Kidney (tissue), 13 donors: ENCODE measurements at regions not wholly inside any gene's neighbourhood (a gene's known extent, or its start where the extent isn't known, plus 50 kb on each side); places are given as distances from the start of the nearest gene placed in this dataset.

Experiments
- DNase-seq, 5 donors: peaks; one replicate each; pipeline ENCODE4 v3.0.0-alpha.2; 2013 to 2020
- FAIRE-seq: peaks from 2 replicates; lab custom pipeline; 2012; peaks lifted over from hg19 to GRCh38; lab: Jason Lieb, UNC
- H3K27ac ChIP-seq, 2 donors: one replicate each; pipeline ENCODE4 v1.7.0; 2013; ENCODE audit warnings: low read depth in 2 of 2, low read length in 2 of 2, inconsistent platforms in 1 of 2
- H3K27me3 ChIP-seq: one replicate; pipeline ENCODE4 v1.7.1; 2013; ENCODE audit warnings: low read length, inconsistent platforms; ENCODE audit not compliant: control insufficient read depth, insufficient read depth
- H3K36me3 ChIP-seq, 3 donors: one replicate each; pipeline versions ENCODE4 v1.7.0 to v1.7.1; 2013; ENCODE audit warnings: low read length in 3 of 3, control low read depth in 1 of 3, inconsistent platforms in 1 of 3; ENCODE audit not compliant: insufficient read depth in 3 of 3, control insufficient read depth in 2 of 3
- H3K4me1 ChIP-seq, 3 donors: one replicate each; pipeline versions ENCODE4 v1.7.0 to v1.7.1; 2013; ENCODE audit warnings: low read length in 3 of 3, inconsistent platforms in 1 of 3, low read depth in 1 of 3; ENCODE audit not compliant: control insufficient read depth in 2 of 3, insufficient read depth in 2 of 3
- H3K4me3 ChIP-seq, 3 donors: one replicate each; pipeline versions ENCODE4 v1.7.0 to v1.8.1; 2013; ENCODE audit warnings: low read length in 3 of 3, control low read depth in 1 of 3, inconsistent platforms in 1 of 3
- H3K9ac ChIP-seq, 3 donors: one replicate each; pipeline versions ENCODE4 v1.7.0 to v1.7.1; 2013; ENCODE audit warnings: low read length in 3 of 3, control low read depth in 1 of 3, inconsistent platforms in 1 of 3
- H3K9me3 ChIP-seq, 3 donors: one replicate each; pipeline versions ENCODE4 v1.7.0 to v1.7.1; 2013; ENCODE audit warnings: low read length in 3 of 3, control low read depth in 1 of 3, inconsistent platforms in 1 of 3; ENCODE audit not compliant: control insufficient read depth in 2 of 3, insufficient read depth in 1 of 3
- intact Hi-C: fragments of 100-400 bp; cut with DNase I; formaldehyde crosslinking; loops from one replicate; pipeline ENCODE4 v1.11.1; 2022
- TF ChIP-seq, protein P1 (sequence below): IDR thresholded peaks from 3 replicates; pipeline ENCODE4 v1.5.1; 2012; ENCODE audit warnings: mild to moderate bottlenecking, moderate library complexity, borderline replicate concordance; ENCODE audit not compliant: insufficient read depth; ENCODE audit errors: extremely low read depth
- donor health status: control.
- donor health status: control.
- donor health status: control.
- donor health status: control.
- donor health status: control.
- donor health status: DM: yes; HTN: yes; CAD: no.
- donor health status: Normal renal cell carcinoma (clear cell type).

DNA sequence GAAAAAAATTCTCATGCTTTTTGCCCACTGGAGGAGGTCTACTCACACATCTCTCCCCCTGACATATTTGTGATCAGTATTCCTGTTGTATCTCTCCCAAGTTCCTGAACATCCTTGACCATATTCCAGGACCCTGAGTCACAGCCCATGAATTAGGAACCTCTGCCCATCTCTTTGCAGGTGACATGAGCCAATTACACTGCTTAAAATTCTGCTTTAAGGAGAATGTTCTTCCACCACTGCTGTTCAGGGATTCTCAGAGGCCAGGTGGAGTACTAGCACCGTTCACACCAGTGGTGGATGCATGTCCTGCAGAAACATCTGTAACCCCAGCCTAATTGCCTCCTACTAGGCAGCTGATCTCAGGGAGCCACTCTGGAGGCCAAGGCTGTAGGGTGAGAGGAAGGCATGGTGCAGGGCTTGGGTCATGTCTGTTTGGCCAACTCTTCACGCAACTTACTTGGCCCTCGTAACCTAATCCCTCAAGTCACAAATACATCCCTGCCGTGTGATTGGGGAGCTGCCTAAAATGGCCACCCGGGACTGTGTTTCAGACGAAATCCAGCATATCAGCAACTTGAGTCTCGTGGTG, 104.8 kb downstream of the GGTLC2 start:
- H3K36me3 ChIP-seq = no peaks in the 10 kb centered on the region
- no peak for FAIRE-seq
- H3K27me3 ChIP-seq = no peaks in the 10 kb centered on the region
- intact Hi-C loops = no loop called here
- no peaks in the 10 kb centered on the region for H3K9me3 ChIP-seq
- DNase-seq = no peak
- H3K9ac ChIP-seq = no peak overlapping the region
- TF ChIP-seq, protein P1, sequence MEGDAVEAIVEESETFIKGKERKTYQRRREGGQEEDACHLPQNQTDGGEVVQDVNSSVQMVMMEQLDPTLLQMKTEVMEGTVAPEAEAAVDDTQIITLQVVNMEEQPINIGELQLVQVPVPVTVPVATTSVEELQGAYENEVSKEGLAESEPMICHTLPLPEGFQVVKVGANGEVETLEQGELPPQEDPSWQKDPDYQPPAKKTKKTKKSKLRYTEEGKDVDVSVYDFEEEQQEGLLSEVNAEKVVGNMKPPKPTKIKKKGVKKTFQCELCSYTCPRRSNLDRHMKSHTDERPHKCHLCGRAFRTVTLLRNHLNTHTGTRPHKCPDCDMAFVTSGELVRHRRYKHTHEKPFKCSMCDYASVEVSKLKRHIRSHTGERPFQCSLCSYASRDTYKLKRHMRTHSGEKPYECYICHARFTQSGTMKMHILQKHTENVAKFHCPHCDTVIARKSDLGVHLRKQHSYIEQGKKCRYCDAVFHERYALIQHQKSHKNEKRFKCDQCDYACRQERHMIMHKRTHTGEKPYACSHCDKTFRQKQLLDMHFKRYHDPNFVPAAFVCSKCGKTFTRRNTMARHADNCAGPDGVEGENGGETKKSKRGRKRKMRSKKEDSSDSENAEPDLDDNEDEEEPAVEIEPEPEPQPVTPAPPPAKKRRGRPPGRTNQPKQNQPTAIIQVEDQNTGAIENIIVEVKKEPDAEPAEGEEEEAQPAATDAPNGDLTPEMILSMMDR = no peak
- H3K4me3 ChIP-seq = no peak overlapping the region
- no peak overlapping the region for H3K27ac ChIP-seq
- H3K4me1 ChIP-seq = no peaks in the 10 kb centered on the region

DNA sequence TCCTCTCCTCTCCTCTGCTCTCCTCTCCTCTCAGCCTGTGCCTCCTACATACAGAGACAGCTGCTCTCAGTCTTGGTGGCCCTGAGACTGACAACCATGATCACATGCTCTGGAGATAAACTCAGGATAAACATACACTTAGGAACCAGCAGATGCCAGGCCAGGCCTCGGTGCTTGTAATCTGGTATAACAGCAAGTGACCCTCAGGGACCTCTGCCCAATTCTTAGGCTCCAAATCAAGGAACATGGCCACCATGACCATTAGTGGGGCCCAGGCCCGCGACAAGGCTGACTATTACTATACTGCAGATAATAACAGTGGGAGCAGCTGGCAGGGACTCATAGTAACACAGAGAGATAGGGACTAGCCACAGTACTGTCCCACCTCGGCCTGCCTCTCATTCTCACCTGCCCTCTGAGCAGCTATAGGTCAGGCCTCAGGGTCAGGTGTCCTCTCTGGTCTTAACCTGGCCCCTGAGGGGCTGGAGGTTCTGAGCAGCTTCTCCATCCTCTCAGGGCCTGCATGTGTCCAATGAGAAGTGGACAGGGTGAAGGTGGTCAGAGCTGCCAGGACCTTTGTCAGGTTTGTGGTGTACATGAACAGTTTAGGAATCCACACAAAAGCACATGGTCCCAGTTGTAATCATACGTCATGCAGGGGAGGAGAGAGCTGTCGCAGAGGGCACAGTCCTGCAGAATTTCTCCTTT, 106.1 kb downstream of the GGTLC2 start:
- DNase-seq (peak in 2 of 5 donors; percentile 32 to 46), FAIRE-seq (no peak)
- Histone ChIP-seq H3K9ac (no peak overlapping the region), H3K27ac (no peak overlapping the region), H3K36me3 (no peaks in the 10 kb centered on the region), H3K4me3 (no peak overlapping the region), H3K27me3 (no peaks in the 10 kb centered on the region), H3K9me3 (no peaks in the 10 kb centered on the region), H3K4me1 (no peaks in the 10 kb centered on the region)
- TF ChIP-seq, protein P1 = no peak
- intact Hi-C loops = no loop called here

DNA sequence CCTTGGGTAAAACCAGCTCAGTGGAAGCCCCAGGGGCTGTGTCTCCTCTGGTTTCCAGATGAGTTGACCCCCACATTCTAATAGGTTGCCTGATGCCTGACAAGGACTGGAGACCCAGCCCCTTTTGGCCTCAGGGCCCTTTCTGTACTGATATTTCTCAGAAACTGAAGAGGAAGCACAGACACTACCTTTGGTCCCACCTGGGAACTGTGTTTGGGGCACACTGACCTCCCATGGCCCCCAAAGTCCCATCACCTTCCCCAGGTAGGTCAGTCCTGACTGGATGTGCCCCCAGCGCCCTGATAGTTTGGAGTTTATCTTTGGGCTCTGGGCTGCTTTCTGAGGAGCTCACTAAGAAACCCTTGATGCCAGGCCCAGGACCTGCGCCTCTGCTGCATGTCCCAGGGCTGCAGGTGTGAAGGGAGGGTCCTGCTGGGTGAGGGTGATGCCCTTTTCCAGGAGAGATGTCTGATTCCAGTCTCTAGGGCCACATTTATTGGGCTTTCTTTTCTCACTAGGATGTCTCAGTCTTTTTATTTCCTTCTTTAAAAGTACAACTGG, 106.7 kb downstream of the GGTLC2 start:
- no peak overlapping the region for H3K4me3 ChIP-seq
- no peaks in the 10 kb centered on the region for H3K27me3 ChIP-seq
- no peaks in the 10 kb centered on the region for H3K9me3 ChIP-seq
- DNase-seq (no peak), FAIRE-seq (no peak)
- no peak overlapping the region for H3K27ac ChIP-seq
- no peak overlapping the region for H3K9ac ChIP-seq
- no peaks in the 10 kb centered on the region for H3K36me3 ChIP-seq
- no peaks in the 10 kb centered on the region for H3K4me1 ChIP-seq
- TF ChIP-seq, protein P1 = no peak
- intact Hi-C loops = no loop called here
